SK-N-SH (cell line): ENCODE measurements at regions not wholly inside any gene's neighbourhood (a gene's known extent, or its start where the extent isn't known, plus 50 kb on each side); places are given as distances from the start of the nearest gene placed in this dataset.

Source experiments
- CHD2 ChIP-seq: fragments of 150-350 bp; IDR thresholded peaks from 2 replicates; pipeline ENCODE4 v1.6.1; 2018; ENCODE audit warnings: low read length; ENCODE audit not compliant: partially characterized antibody
- JUND ChIP-seq: IDR thresholded peaks from 2 replicates; pipeline ENCODE4 v1.4.0; 2012
- MXI1 ChIP-seq: IDR thresholded peaks from 2 replicates; pipeline ENCODE4 v1.6.1; 2012; ENCODE audit warnings: mild to moderate bottlenecking, low read depth, low read length, improper control_type of control experiment
- NFIC ChIP-seq: IDR thresholded peaks from 2 replicates; pipeline ENCODE4 v1.4.0; 2012; ENCODE audit warnings: borderline replicate concordance
- POLR2AphosphoS5 ChIP-seq: IDR thresholded peaks from 2 replicates; pipeline ENCODE4 v1.6.1; 2012; ENCODE audit warnings: low read depth, low read length
- RAD21 ChIP-seq: IDR thresholded peaks from 2 replicates; pipeline ENCODE4 v1.6.1; 2012; ENCODE audit warnings: mild to moderate bottlenecking, low read length
- RFX5 ChIP-seq: IDR thresholded peaks from 2 replicates; pipeline ENCODE4 v1.6.1; 2012; ENCODE audit warnings: mild to moderate bottlenecking, improper control_type of control experiment, low read length
- SIN3A ChIP-seq: IDR thresholded peaks from 2 replicates; pipeline ENCODE4 v1.6.1; 2012; ENCODE audit warnings: low read depth, mild to moderate bottlenecking, low read length, moderate library complexity, borderline replicate concordance
- TF ChIP-seq, protein P1 (sequence below): fragments of 200-600 bp; sonication (generic); IDR thresholded peaks from 2 replicates; pipeline ENCODE4 v1.6.1; 2017; ENCODE audit warnings: antibody characterized with exemption, mild to moderate bottlenecking, moderate library complexity
- TF ChIP-seq, protein P2 (sequence below): IDR thresholded peaks from 2 replicates; pipeline ENCODE4 v1.6.1; 2012; ENCODE audit warnings: mild to moderate bottlenecking, low read depth, low read length, moderate library complexity
- TF ChIP-seq, protein P3 (sequence below): fragments of 150-350 bp; IDR thresholded peaks from 2 replicates; pipeline ENCODE4 v1.6.1; 2017; ENCODE audit warnings: antibody characterized with exemption, low read length, low read depth, borderline replicate concordance
- TF ChIP-seq, protein P4 (sequence below): IDR thresholded peaks from 2 replicates; pipeline ENCODE4 v1.4.0; 2012; ENCODE audit warnings: low read depth, borderline replicate concordance

DNA sequence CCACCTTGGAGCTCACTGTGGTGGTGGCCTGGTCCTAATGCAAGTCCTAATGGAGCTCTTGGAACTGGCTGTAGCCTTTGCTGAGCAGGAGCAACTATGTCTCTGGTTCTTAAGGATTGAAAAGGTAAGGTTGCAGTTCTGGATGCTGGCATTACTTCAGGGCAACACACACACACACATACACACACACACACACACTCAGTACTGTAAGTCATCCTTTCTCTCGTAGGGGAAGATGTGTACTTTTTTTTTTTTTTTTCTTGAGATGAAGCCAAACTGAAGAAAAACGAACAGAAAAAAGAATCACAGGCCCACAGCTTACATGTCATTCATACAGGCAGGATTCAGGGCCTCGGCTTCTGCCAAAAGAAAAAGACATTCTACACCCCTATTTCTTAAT, 81.1 kb upstream of the RPS23 start:
- no peak for TF ChIP-seq MXI1
- TF ChIP-seq, protein P1, sequence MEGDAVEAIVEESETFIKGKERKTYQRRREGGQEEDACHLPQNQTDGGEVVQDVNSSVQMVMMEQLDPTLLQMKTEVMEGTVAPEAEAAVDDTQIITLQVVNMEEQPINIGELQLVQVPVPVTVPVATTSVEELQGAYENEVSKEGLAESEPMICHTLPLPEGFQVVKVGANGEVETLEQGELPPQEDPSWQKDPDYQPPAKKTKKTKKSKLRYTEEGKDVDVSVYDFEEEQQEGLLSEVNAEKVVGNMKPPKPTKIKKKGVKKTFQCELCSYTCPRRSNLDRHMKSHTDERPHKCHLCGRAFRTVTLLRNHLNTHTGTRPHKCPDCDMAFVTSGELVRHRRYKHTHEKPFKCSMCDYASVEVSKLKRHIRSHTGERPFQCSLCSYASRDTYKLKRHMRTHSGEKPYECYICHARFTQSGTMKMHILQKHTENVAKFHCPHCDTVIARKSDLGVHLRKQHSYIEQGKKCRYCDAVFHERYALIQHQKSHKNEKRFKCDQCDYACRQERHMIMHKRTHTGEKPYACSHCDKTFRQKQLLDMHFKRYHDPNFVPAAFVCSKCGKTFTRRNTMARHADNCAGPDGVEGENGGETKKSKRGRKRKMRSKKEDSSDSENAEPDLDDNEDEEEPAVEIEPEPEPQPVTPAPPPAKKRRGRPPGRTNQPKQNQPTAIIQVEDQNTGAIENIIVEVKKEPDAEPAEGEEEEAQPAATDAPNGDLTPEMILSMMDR = no peak
- no peak for TF ChIP-seq RFX5
- TF ChIP-seq SIN3A = no peak
- TF ChIP-seq RAD21 = no peak
- no peak for TF ChIP-seq NFIC
- no peak for TF ChIP-seq JUND
- TF ChIP-seq POLR2AphosphoS5 = no peak
- TF ChIP-seq, protein P2, sequence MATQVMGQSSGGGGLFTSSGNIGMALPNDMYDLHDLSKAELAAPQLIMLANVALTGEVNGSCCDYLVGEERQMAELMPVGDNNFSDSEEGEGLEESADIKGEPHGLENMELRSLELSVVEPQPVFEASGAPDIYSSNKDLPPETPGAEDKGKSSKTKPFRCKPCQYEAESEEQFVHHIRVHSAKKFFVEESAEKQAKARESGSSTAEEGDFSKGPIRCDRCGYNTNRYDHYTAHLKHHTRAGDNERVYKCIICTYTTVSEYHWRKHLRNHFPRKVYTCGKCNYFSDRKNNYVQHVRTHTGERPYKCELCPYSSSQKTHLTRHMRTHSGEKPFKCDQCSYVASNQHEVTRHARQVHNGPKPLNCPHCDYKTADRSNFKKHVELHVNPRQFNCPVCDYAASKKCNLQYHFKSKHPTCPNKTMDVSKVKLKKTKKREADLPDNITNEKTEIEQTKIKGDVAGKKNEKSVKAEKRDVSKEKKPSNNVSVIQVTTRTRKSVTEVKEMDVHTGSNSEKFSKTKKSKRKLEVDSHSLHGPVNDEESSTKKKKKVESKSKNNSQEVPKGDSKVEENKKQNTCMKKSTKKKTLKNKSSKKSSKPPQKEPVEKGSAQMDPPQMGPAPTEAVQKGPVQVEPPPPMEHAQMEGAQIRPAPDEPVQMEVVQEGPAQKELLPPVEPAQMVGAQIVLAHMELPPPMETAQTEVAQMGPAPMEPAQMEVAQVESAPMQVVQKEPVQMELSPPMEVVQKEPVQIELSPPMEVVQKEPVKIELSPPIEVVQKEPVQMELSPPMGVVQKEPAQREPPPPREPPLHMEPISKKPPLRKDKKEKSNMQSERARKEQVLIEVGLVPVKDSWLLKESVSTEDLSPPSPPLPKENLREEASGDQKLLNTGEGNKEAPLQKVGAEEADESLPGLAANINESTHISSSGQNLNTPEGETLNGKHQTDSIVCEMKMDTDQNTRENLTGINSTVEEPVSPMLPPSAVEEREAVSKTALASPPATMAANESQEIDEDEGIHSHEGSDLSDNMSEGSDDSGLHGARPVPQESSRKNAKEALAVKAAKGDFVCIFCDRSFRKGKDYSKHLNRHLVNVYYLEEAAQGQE = no peak
- TF ChIP-seq, protein P3, sequence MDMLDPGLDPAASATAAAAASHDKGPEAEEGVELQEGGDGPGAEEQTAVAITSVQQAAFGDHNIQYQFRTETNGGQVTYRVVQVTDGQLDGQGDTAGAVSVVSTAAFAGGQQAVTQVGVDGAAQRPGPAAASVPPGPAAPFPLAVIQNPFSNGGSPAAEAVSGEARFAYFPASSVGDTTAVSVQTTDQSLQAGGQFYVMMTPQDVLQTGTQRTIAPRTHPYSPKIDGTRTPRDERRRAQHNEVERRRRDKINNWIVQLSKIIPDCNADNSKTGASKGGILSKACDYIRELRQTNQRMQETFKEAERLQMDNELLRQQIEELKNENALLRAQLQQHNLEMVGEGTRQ = no peak
- TF ChIP-seq, protein P4, sequence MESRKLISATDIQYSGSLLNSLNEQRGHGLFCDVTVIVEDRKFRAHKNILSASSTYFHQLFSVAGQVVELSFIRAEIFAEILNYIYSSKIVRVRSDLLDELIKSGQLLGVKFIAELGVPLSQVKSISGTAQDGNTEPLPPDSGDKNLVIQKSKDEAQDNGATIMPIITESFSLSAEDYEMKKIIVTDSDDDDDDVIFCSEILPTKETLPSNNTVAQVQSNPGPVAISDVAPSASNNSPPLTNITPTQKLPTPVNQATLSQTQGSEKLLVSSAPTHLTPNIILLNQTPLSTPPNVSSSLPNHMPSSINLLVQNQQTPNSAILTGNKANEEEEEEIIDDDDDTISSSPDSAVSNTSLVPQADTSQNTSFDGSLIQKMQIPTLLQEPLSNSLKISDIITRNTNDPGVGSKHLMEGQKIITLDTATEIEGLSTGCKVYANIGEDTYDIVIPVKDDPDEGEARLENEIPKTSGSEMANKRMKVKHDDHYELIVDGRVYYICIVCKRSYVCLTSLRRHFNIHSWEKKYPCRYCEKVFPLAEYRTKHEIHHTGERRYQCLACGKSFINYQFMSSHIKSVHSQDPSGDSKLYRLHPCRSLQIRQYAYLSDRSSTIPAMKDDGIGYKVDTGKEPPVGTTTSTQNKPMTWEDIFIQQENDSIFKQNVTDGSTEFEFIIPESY = no peak
- TF ChIP-seq CHD2 = no peak
